ENCODE measurements at regions not wholly inside any gene's neighbourhood (a gene's known extent, or its start where the extent isn't known, plus 50 kb on each side); places are given as distances from the start of the nearest gene placed in this dataset.

GRCh38 chr6:87921034-87921433 is 126.6 kb upstream of the SPACA1 start:
- Histone ChIP-seq H2AFZ (ENCODE audit: low read depth, low read length) (no peak overlapping the region), H3K27ac (ENCODE audit: low read length) (no peak overlapping the region), H3K9me3 (ENCODE audit: insufficient read depth, low read length, severe bottlenecking) (no peaks in the 10 kb centered on the region), H3K36me3 (ENCODE audit: insufficient read depth, low read length) (no peaks in the 10 kb centered on the region), H3K4me3 (ENCODE audit: low read depth in 1 of 2, low read length in 2 of 2) (no peak overlapping the region), H3K4me2 (ENCODE audit: insufficient read depth, low read length) (no peak overlapping the region), H4K20me1 (ENCODE audit: insufficient read depth, low read length) (no peaks in the 10 kb centered on the region), H3K4me1 (ENCODE audit: insufficient read depth, low read length) (no peaks in the 10 kb centered on the region), H3K9ac (ENCODE audit: low read depth, low read length) (no peak overlapping the region), H3K79me2 (ENCODE audit: insufficient read depth, low read length) (no peaks in the 10 kb centered on the region), H3K27me3 (ENCODE audit: insufficient read depth, low read length, poor library complexity) (no peaks in the 10 kb centered on the region)
- no peak for ATAC-seq (ENCODE audit: insufficient read depth, low read depth)
- DNase-seq = no peak
- TF ChIP-seq CTCF (IDR thresholded peaks at IDR 0.05; ENCODE audit: borderline replicate concordance, extremely low read depth, low read length, poor library complexity, severe bottlenecking) (no peak), EZH2 (IDR thresholded peaks at IDR 0.05; ENCODE audit: borderline replicate concordance, low read depth, low read length, severe bottlenecking) (no peak)

GRCh38 chr6:87920245-87920644 is 127.4 kb upstream of the SPACA1 start:
- DNase-seq (no peak), ATAC-seq (ENCODE audit: insufficient read depth, low read depth) (no peak)
- H3K9me3 ChIP-seq (ENCODE audit: insufficient read depth, low read length, severe bottlenecking) = no peaks in the 10 kb centered on the region
- H3K27ac ChIP-seq (ENCODE audit: low read length) = no peak overlapping the region
- no peaks in the 10 kb centered on the region for H3K79me2 ChIP-seq (ENCODE audit: insufficient read depth, low read length)
- H3K9ac ChIP-seq (ENCODE audit: low read depth, low read length) = no peak overlapping the region
- no peaks in the 10 kb centered on the region for H3K4me1 ChIP-seq (ENCODE audit: insufficient read depth, low read length)
- no peaks in the 10 kb centered on the region for H3K27me3 ChIP-seq (ENCODE audit: insufficient read depth, low read length, poor library complexity)
- no peak overlapping the region for H3K4me3 ChIP-seq (ENCODE audit: low read depth in 1 of 2, low read length in 2 of 2)
- no peak overlapping the region for H3K4me2 ChIP-seq (ENCODE audit: insufficient read depth, low read length)
- TF ChIP-seq EZH2 (IDR thresholded peaks at IDR 0.05; ENCODE audit: borderline replicate concordance, low read depth, low read length, severe bottlenecking) (no peak), CTCF (IDR thresholded peaks at IDR 0.05; ENCODE audit: borderline replicate concordance, extremely low read depth, low read length, poor library complexity, severe bottlenecking) (no peak)
- no peaks in the 10 kb centered on the region for H4K20me1 ChIP-seq (ENCODE audit: insufficient read depth, low read length)
- H2AFZ ChIP-seq (ENCODE audit: low read depth, low read length) = no peak overlapping the region
- no peaks in the 10 kb centered on the region for H3K36me3 ChIP-seq (ENCODE audit: insufficient read depth, low read length)

- H3K36me3 ChIP-seq (ENCODE audit: insufficient read depth, low read length) = no peaks in the 10 kb centered on the region
- TF ChIP-seq CTCF (IDR thresholded peaks at IDR 0.05; ENCODE audit: borderline replicate concordance, extremely low read depth, low read length, poor library complexity, severe bottlenecking) = no peak
- no peak for TF ChIP-seq EZH2 (IDR thresholded peaks at IDR 0.05; ENCODE audit: borderline replicate concordance, low read depth, low read length, severe bottlenecking)
- no peaks in the 10 kb centered on the region for H3K9me3 ChIP-seq (ENCODE audit: insufficient read depth, low read length, severe bottlenecking)
- no peak overlapping the region for H3K4me2 ChIP-seq (ENCODE audit: insufficient read depth, low read length)
- no peak overlapping the region for H3K9ac ChIP-seq (ENCODE audit: low read depth, low read length)
- DNase-seq (no peak), ATAC-seq (ENCODE audit: insufficient read depth, low read depth) (no peak)
- H3K79me2 ChIP-seq (ENCODE audit: insufficient read depth, low read length) = no peaks in the 10 kb centered on the region
- no peaks in the 10 kb centered on the region for H3K27me3 ChIP-seq (ENCODE audit: insufficient read depth, low read length, poor library complexity)
- H3K4me1 ChIP-seq (ENCODE audit: insufficient read depth, low read length) = no peaks in the 10 kb centered on the region
- H3K4me3 ChIP-seq (ENCODE audit: low read depth in 1 of 2, low read length in 2 of 2) = no peak overlapping the region
- no peaks in the 10 kb centered on the region for H4K20me1 ChIP-seq (ENCODE audit: insufficient read depth, low read length)
- H2AFZ ChIP-seq (ENCODE audit: low read depth, low read length) = no peak overlapping the region
- no peak overlapping the region for H3K27ac ChIP-seq (ENCODE audit: low read length)
Observed at GRCh38 chr6:87919416-87919815, 128.2 kb upstream of the SPACA1 start.

GRCh38 chr6:87919001-87919400 is 128.6 kb upstream of the SPACA1 start:
- no peaks in the 10 kb centered on the region for H3K79me2 ChIP-seq (ENCODE audit: insufficient read depth, low read length)
- no peak overlapping the region for H3K4me2 ChIP-seq (ENCODE audit: insufficient read depth, low read length)

More at GRCh38 chr6:87919001-87919400, 128.6 kb upstream of the SPACA1 start:
- Histone ChIP-seq H3K9ac (ENCODE audit: low read depth, low read length) (no peak overlapping the region), H3K4me1 (ENCODE audit: insufficient read depth, low read length) (no peaks in the 10 kb centered on the region), H4K20me1 (ENCODE audit: insufficient read depth, low read length) (no peaks in the 10 kb centered on the region), H3K9me3 (ENCODE audit: insufficient read depth, low read length, severe bottlenecking) (no peaks in the 10 kb centered on the region), H3K27ac (ENCODE audit: low read length) (no peak overlapping the region), H3K4me3 (ENCODE audit: low read depth in 1 of 2, low read length in 2 of 2) (no peak overlapping the region), H3K36me3 (ENCODE audit: insufficient read depth, low read length) (no peaks in the 10 kb centered on the region), H3K27me3 (ENCODE audit: insufficient read depth, low read length, poor library complexity) (no peaks in the 10 kb centered on the region), H2AFZ (ENCODE audit: low read depth, low read length) (no peak overlapping the region)
- TF ChIP-seq CTCF (IDR thresholded peaks at IDR 0.05; ENCODE audit: borderline replicate concordance, extremely low read depth, low read length, poor library complexity, severe bottlenecking) = no peak
- no peak for TF ChIP-seq EZH2 (IDR thresholded peaks at IDR 0.05; ENCODE audit: borderline replicate concordance, low read depth, low read length, severe bottlenecking)
- no peak for ATAC-seq (ENCODE audit: insufficient read depth, low read depth)
- DNase-seq = no peak

All from DND-41 (cell line).